Spinal cord (tissue), 10 donors: ENCODE measurements at regions not wholly inside any gene's neighbourhood (a gene's known extent, or its start where the extent isn't known, plus 50 kb on each side); places are given as distances from the start of the nearest gene placed in this dataset. TPM values are rescaled to one million over a fixed set of nuclear protein-coding genes. Genes with fewer than 3 reads are reported as not detected.

Source experiments
- DNase-seq, 6 donors: peaks; one replicate each; pipeline versions ENCODE4 v3.0.0 to v3.0.0-alpha.2; 2013 to 2015; ENCODE audit warnings: low spot score in 6 of 6, low read depth in 4 of 6
- H3K27ac ChIP-seq: one replicate; pipeline ENCODE4 v1.5.1; 2013; ENCODE audit warnings: low read depth, low read length, control low read depth
- H3K27me3 ChIP-seq: one replicate; pipeline ENCODE4 v1.6.1; 2013; ENCODE audit warnings: low read length; ENCODE audit not compliant: control insufficient read depth, insufficient read depth
- H3K36me3 ChIP-seq: one replicate; pipeline ENCODE4 v1.6.1; 2013; ENCODE audit warnings: low read length; ENCODE audit not compliant: control insufficient read depth, insufficient read depth
- H3K4me1 ChIP-seq: one replicate; pipeline ENCODE4 v1.6.1; 2013; ENCODE audit warnings: low read length; ENCODE audit not compliant: control insufficient read depth, insufficient read depth
- H3K4me3 ChIP-seq: one replicate; pipeline ENCODE4 v1.5.1; 2013; ENCODE audit warnings: low read depth, low read length, control low read depth
- H3K9me3 ChIP-seq: one replicate; pipeline ENCODE4 v1.6.1; 2013; ENCODE audit warnings: low read length; ENCODE audit not compliant: control insufficient read depth, insufficient read depth
- WGBS: methylation state at CpG from one replicate; pipeline ENCODE4 v1.1.5; 2013; ENCODE audit warnings: missing lambda C conversion rate; ENCODE audit not compliant: insufficient coverage; 5-methylcytosine and 5-hydroxymethylcytosine counted together
- small RNA-seq: library from RNA; depleted of rRNA; stranded (forward); fragments of <200 nt; gene quantifications from one replicate; pipeline ENCODE3, GENCODE V24; 2014; ENCODE audit warnings: low replicate concordance
- donor health status: healthy.

DNA sequence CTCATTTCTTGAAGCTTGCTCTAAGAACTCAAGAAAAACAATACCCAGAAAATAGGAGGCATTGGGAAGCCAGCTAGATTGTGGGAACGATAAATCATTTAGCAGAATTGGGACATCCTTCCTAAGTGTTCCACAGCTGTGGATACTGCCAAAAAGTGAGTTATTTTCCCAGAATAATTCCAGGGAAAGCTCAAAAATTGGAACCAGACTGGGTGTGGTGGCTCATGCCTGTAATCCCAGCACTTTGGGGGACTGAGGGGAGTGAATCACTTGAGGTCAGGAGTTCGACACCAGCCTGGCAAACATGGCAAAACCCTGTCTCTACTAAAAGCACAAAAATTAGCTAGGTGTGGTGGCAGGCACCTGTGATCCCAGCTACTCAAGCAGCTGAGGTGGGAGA, 68.2 kb upstream of the GK2 start:
- Histone ChIP-seq H3K36me3 (no peaks in the 10 kb centered on the region), H3K27me3 (no peaks in the 10 kb centered on the region), H3K9me3 (no peaks in the 10 kb centered on the region), H3K4me1 (no peaks in the 10 kb centered on the region), H3K27ac (no peak overlapping the region), H3K4me3 (no peak overlapping the region)
- no peak for DNase-seq
- WGBS: 100% methylated on average over 1 of the region's 2 CpGs

DNA sequence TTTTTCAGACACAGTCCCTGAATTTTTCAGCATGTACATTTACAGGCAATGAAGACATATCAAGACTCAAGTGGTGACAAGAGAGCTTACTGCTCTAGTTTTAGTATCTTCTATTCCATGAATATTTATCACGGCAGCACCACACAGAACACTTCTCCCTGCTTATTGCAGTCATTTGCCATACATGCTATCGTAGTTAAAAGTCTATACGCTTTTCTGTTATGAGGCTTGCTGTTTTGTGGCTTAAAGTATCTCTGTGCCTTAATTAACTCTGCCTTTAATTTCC, 65.4 kb upstream of the GK2 start:
- no CpG with 5 or more reads among the region's 3 CpGs for WGBS
- H3K27ac ChIP-seq: no peak overlapping the region
- H3K9me3 ChIP-seq: no peaks in the 10 kb centered on the region
- no peaks in the 10 kb centered on the region for H3K36me3 ChIP-seq
- no peaks in the 10 kb centered on the region for H3K27me3 ChIP-seq
- H3K4me1 ChIP-seq: no peaks in the 10 kb centered on the region
- no peak overlapping the region for H3K4me3 ChIP-seq
- DNase-seq: peak in 2 of 6 donors; percentile 49 to 78

DNA sequence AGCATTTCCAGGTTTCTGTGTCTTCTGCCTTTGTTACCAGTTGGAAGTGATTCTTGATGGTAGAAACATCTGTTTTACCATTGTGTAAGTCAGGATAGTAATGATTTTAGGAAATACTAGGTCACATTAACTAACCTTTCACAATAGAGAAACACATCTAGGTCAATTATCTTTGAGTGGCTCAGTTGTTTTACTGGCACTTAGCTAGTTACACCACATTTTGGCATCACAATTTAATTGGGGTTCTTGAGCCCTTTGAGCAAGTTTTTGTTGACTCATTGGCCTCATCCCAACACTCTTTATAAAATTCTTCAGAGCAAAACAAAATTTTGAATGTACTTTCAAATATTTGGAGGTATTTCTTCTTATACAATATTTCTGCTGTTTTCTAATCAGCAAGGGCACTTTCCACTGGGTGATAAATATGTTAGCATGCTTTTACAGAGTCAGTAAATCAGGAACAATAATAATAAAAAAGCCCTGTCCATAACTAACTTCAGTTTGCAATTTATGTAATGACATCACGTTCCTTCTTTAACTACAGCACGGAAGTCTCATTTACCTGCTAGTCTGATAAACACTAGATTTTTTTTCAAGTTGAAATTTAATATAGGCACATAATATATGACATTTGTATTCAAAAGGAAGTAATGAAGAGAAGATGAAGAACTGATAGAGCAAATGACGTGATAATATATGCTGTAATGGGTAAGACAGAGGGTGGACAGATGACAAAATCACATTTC, 64.8 kb upstream of the GK2 start:
- Histone ChIP-seq H3K27ac (no peak overlapping the region), H3K27me3 (no peaks in the 10 kb centered on the region), H3K36me3 (no peaks in the 10 kb centered on the region), H3K4me1 (no peaks in the 10 kb centered on the region), H3K4me3 (no peak overlapping the region), H3K9me3 (no peaks in the 10 kb centered on the region)
- WGBS: no CpG with 5 or more reads among the region's 3 CpGs
- DNase-seq: no peak

DNA sequence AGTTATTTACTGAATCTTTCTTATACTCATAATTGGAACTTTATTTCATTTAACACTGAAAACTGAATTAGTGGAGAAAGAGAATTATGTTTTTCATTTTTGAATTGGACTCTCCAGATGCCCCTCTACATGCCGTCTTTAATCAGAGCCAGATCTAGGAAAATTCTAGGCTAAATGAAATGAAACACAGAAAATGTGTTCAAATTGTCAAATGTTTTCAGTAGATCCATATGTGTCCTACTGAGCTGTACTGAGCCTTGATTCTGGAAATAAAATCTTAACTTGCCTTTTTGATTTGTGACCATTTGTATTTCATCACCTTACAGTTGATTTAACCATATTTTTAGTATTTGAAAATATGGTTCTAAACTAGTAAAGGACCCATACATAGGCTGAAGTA, 64.0 kb upstream of the GK2 start:
- Histone ChIP-seq H3K27me3 (no peaks in the 10 kb centered on the region), H3K4me1 (no peaks in the 10 kb centered on the region), H3K27ac (no peak overlapping the region), H3K36me3 (no peaks in the 10 kb centered on the region), H3K4me3 (no peak overlapping the region), H3K9me3 (no peaks in the 10 kb centered on the region)
- DNase-seq: peak in 1 of 6 donors; percentile 46
- 100% methylated on average over 1 of the region's 1 CpG for WGBS

GRCh38 chr4:79471309-79471708, 63.3 kb upstream of the GK2 start:
- no peaks in the 10 kb centered on the region for H3K9me3 ChIP-seq
- H3K36me3 ChIP-seq: no peaks in the 10 kb centered on the region
- no peak overlapping the region for H3K4me3 ChIP-seq
- H3K27ac ChIP-seq: no peak overlapping the region
- no peaks in the 10 kb centered on the region for H3K27me3 ChIP-seq
- DNase-seq: no peak
- no peaks in the 10 kb centered on the region for H3K4me1 ChIP-seq

DNA sequence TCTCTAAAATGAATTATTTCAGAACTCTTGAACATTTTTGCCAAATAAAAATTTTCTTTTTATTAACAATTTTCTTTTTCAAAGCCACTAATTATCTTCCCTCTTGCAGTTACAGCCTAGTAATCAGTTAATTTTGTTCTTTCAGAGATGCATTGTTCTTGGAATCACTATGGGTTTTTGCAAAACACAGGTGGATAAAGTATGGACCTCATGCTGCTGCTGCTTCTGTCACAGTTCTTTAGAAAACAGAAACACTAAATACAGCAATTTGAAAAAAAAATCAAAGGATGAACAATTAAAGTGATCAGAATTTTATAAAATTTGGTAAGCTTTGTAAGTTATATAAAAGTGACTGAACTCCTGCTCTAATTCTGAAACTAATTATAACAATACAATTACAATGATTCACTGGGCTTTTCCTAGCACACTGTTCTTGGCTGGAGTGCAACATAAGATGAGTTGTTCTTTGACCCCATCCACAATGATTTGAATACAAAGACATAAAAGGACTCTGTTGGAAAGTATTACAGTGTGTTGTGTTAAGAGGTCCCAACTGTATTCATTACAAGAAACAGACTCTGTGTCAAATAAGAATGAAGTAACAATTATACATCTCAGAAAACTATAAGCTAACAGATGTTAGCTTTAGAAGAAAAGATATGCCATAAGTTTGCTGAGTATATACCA, 59.4 kb upstream of the GK2 start:
- Histone ChIP-seq H3K27ac (no peak overlapping the region), H3K4me1 (no peaks in the 10 kb centered on the region), H3K27me3 (no peaks in the 10 kb centered on the region), H3K4me3 (no peak overlapping the region), H3K36me3 (no peaks in the 10 kb centered on the region), H3K9me3 (no peaks in the 10 kb centered on the region)
- peak in 1 of 6 donors; percentile 14 for DNase-seq

GRCh38 chr4:79466621-79467020, 58.6 kb upstream of the GK2 start:
- Histone ChIP-seq H3K27me3 (no peaks in the 10 kb centered on the region), H3K4me1 (no peaks in the 10 kb centered on the region), H3K36me3 (no peaks in the 10 kb centered on the region), H3K4me3 (no peak overlapping the region), H3K27ac (no peak overlapping the region), H3K9me3 (no peaks in the 10 kb centered on the region)
- no peak for DNase-seq
- WGBS: no CpG with 5 or more reads among the region's 1 CpG

Small RNA genes in the stretch of these regions (small RNA-seq; reads per million reads assigned to genes)
- gene RF00072: not detected
